ENCODE measurements at regions not wholly inside any gene's neighbourhood (a gene's known extent, or its start where the extent isn't known, plus 50 kb on each side); places are given as distances from the start of the nearest gene placed in this dataset.

DNA sequence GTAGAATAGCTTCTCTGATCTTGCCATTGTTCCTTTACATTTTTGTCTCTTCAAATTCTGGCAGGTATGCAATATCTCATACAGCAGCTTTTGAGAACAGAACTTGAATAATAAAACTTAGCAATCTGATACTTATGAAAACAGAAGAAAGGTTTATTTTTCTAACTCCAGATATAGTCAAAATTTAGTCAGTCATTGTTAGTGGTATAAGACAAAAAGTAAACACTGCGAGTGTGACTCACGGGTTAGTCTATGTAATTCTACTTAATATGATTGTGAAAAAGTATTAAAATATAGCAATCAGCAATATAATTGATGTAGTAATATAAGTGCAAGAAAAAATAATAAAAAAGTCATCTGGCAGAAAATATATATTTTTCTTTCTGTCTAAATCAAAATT lies 910.4 kb downstream of the DNAH5 start:
- Histone ChIP-seq H3K4me1 (no peaks in the 10 kb centered on the region), H3K9me3 (no peaks in the 10 kb centered on the region), H3K4me3 (no peak overlapping the region), H3K27me3 (ENCODE audit: insufficient read depth in 3 of 3, low read length in 2 of 3) (no peaks in the 10 kb centered on the region), H3K27ac (no peak overlapping the region), H3K36me3 (ENCODE audit: insufficient read depth in 1 of 2, low read depth in 1 of 2) (no peaks in the 10 kb centered on the region)
- no peak for ATAC-seq
- TF ChIP-seq, protein P1, sequence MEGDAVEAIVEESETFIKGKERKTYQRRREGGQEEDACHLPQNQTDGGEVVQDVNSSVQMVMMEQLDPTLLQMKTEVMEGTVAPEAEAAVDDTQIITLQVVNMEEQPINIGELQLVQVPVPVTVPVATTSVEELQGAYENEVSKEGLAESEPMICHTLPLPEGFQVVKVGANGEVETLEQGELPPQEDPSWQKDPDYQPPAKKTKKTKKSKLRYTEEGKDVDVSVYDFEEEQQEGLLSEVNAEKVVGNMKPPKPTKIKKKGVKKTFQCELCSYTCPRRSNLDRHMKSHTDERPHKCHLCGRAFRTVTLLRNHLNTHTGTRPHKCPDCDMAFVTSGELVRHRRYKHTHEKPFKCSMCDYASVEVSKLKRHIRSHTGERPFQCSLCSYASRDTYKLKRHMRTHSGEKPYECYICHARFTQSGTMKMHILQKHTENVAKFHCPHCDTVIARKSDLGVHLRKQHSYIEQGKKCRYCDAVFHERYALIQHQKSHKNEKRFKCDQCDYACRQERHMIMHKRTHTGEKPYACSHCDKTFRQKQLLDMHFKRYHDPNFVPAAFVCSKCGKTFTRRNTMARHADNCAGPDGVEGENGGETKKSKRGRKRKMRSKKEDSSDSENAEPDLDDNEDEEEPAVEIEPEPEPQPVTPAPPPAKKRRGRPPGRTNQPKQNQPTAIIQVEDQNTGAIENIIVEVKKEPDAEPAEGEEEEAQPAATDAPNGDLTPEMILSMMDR (IDR thresholded peaks at IDR 0.05), result no peak
- intact Hi-C loops (cut with DNase I), result no loop called here
- DNase-seq, result no peak
- WGBS, 3 donors, result 85 to 88% (median 87%) methylated on average over 2 of the region's 2 CpGs

DNA sequence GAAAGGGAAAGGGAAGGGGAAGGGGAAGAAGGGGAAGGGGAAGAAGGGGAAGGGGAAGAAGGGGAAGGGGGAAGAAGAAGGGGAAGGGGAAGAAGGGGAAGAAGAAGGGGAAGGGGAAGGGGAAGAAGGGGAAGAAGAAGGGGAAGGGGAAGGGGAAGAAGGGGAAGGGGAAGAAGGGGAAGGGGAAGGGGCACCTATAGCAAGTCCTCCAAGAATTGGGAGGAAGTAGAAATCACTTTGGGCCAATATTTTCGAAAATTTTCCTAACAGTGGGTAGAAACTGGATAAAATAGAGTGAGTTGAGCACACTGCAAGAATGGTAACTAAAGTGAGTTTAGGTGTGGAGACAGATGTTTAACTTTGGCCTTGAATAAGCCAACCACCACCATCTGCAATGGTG lies 915.3 kb downstream of the DNAH5 start:
- no peak overlapping the region for H3K4me3 ChIP-seq
- H3K27ac ChIP-seq, result no peak overlapping the region
- TF ChIP-seq, protein P1 (IDR thresholded peaks at IDR 0.05), result no peak
- H3K4me1 ChIP-seq, result no peaks in the 10 kb centered on the region
- no peaks in the 10 kb centered on the region for H3K9me3 ChIP-seq
- intact Hi-C loops (cut with DNase I), result no loop called here
- no peak for DNase-seq
- no peaks in the 10 kb centered on the region for H3K27me3 ChIP-seq (ENCODE audit: insufficient read depth in 3 of 3, low read length in 2 of 3)
- ATAC-seq, result no peak
- no peaks in the 10 kb centered on the region for H3K36me3 ChIP-seq (ENCODE audit: insufficient read depth in 1 of 2, low read depth in 1 of 2)
- 64 to 82% (median 75%) methylated on average over 1 of the region's 1 CpG for WGBS, 3 donors

DNA sequence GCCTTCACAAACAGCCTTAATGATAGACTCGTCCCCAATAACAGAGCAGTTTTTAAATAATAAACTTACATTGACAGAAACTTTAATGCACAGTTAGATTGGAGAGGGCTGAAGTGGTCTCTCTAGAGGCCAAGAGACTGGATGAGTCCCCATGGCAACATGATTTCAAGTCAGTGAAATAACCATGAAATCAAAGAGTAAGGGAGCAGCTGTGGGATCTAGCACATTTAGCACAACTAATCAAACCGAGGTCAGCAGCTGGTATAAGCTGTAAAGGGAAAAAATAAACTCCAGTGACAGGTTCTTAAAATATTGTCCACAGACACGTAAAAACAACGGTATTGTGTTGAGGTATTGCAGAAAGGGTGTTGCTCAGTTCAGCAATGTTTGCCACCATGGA lies 916.6 kb downstream of the DNAH5 start:
- no peak overlapping the region for H3K4me3 ChIP-seq
- TF ChIP-seq, protein P1 (IDR thresholded peaks at IDR 0.05), result no peak
- H3K27me3 ChIP-seq (ENCODE audit: insufficient read depth in 3 of 3, low read length in 2 of 3), result no peaks in the 10 kb centered on the region
- H3K27ac ChIP-seq, result no peak overlapping the region
- intact Hi-C loops (cut with DNase I), result no loop called here
- H3K36me3 ChIP-seq (ENCODE audit: insufficient read depth in 1 of 2, low read depth in 1 of 2), result no peaks in the 10 kb centered on the region
- H3K4me1 ChIP-seq, result no peaks in the 10 kb centered on the region
- ATAC-seq (no peak), DNase-seq (no peak)
- H3K9me3 ChIP-seq, result no peaks in the 10 kb centered on the region
- 12 to 27% (median 16%) methylated on average over 4 of the region's 4 CpGs for WGBS, 3 donors

DNA sequence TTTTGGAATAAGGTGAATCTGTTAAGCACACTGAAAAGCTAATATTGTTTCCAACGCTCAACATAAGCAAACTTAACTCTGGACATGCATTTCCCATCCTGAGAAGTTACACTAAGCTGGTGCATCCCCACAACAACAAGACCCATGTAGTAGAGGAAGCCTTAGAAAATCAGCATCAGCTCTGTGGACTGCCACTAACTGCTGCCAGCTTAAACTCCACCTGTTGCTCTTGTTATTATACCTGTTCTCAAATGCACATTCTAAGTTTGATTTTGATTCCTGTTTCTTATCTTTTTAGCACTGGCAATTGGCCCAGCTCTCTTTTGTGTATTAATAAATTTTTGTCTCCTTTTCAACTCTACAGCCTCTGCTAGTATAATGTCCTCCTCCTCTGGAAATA lies 924.8 kb downstream of the DNAH5 start:
- WGBS, 3 donors, result 33 to 76% (median 37%) methylated on average over 1 of the region's 1 CpG
- intact Hi-C loops (cut with DNase I), result no loop called here
- no peak for DNase-seq
- Histone ChIP-seq H3K27ac (no peak overlapping the region), H3K27me3 (ENCODE audit: insufficient read depth in 3 of 3, low read length in 2 of 3) (no peaks in the 10 kb centered on the region), H3K4me3 (no peak overlapping the region), H3K4me1 (no peaks in the 10 kb centered on the region), H3K9me3 (no peaks in the 10 kb centered on the region), H3K36me3 (ENCODE audit: insufficient read depth in 1 of 2, low read depth in 1 of 2) (no peaks in the 10 kb centered on the region)
- TF ChIP-seq, protein P1 (IDR thresholded peaks at IDR 0.05), result no peak
- no peak for ATAC-seq

DNA sequence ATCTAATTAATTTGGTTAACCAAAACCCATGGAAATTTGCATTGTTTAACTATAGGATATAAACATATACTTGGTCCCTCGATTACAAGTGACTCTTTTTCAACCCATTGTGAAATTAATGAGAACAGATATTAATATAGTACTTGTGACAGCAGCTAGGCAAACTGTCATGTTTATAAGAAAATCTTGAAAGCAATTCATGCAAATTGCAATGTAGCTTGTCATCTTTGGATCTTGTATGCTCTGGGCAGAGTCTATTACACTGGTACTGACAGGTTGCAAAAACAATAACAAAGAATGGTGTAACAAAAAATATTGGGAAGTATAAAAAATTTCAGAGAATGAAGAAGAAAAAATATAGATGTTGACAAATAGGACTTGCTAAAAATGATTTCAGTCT lies 941.0 kb downstream of the DNAH5 start:
- WGBS, 3 donors, result 57 to 62% (median 58%) methylated on average over 1 of the region's 1 CpG
- H3K27me3 ChIP-seq (ENCODE audit: insufficient read depth in 3 of 3, low read length in 2 of 3), result no peaks in the 10 kb centered on the region
- H3K4me1 ChIP-seq, result no peaks in the 10 kb centered on the region
- intact Hi-C loops (cut with DNase I), result no loop called here
- DNase-seq (no peak), ATAC-seq (no peak)
- TF ChIP-seq, protein P1 (IDR thresholded peaks at IDR 0.05), result no peak
- H3K27ac ChIP-seq, result no peak overlapping the region
- no peaks in the 10 kb centered on the region for H3K9me3 ChIP-seq
- no peaks in the 10 kb centered on the region for H3K36me3 ChIP-seq (ENCODE audit: insufficient read depth in 1 of 2, low read depth in 1 of 2)
- no peak overlapping the region for H3K4me3 ChIP-seq
